ENCODE measurements at regions not wholly inside any gene's neighbourhood (a gene's known extent, or its start where the extent isn't known, plus 50 kb on each side); places are given as distances from the start of the nearest gene placed in this dataset.
"Not testable (repeated sequence)": the region's sequence is repeated elsewhere in the genome, so short reads cannot be mapped to it uniquely, and the experiment has no call there.

DNA sequence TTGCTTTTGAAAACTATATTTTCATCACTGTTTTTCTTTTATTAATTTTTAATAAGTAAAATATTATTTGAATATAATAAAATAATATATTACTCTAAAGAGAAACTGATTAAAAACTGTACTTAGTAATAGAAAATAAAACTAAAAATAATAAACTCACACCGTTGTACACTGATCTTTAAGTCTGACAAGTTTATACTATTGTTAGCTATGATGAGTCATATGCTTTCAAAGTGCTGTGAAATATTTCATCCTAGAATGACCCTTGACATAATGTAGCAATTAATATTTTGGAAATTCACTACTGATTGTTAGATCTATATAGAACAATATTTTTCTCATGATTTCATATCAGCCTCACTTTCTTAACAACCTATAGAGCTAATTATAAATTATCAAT lies 1040.6 kb upstream of the SPRY2 start:
- no peak overlapping the region for H3K27ac ChIP-seq (ENCODE audit: poor library complexity, severe bottlenecking)
- H3K4me1 ChIP-seq (ENCODE audit: insufficient read depth, poor library complexity, severe bottlenecking), result no peaks in the 10 kb centered on the region
- H3K27me3 ChIP-seq (ENCODE audit: insufficient read depth, poor library complexity, severe bottlenecking), result no peaks in the 10 kb centered on the region
- ATAC-seq (ENCODE audit: low read depth) (no peak), DNase-seq (ENCODE audit: low spot score) (no peak)
- no peak for TF ChIP-seq CTCF (IDR thresholded peaks at IDR 0.05; ENCODE audit: poor library complexity, severe bottlenecking)
- no peaks in the 10 kb centered on the region for H3K9me3 ChIP-seq (ENCODE audit: severe bottlenecking)
- no peak overlapping the region for H3K4me3 ChIP-seq (ENCODE audit: severe bottlenecking)
- no peaks in the 10 kb centered on the region for H3K36me3 ChIP-seq (ENCODE audit: low read depth)

GRCh38 chr13:81379183-81379582 lies 1038.3 kb upstream of the SPRY2 start:
- TF ChIP-seq CTCF (IDR thresholded peaks at IDR 0.05; ENCODE audit: poor library complexity, severe bottlenecking), result no peak
- H3K36me3 ChIP-seq (ENCODE audit: low read depth), result no peaks in the 10 kb centered on the region
- no peaks in the 10 kb centered on the region for H3K9me3 ChIP-seq (ENCODE audit: severe bottlenecking)
- no peak for ATAC-seq (ENCODE audit: low read depth)
- H3K27ac ChIP-seq (ENCODE audit: poor library complexity, severe bottlenecking), result no peak overlapping the region
- no peak for DNase-seq (ENCODE audit: low spot score)
- no peak overlapping the region for H3K4me3 ChIP-seq (ENCODE audit: severe bottlenecking)
- no peaks in the 10 kb centered on the region for H3K4me1 ChIP-seq (ENCODE audit: insufficient read depth, poor library complexity, severe bottlenecking)
- no peaks in the 10 kb centered on the region for H3K27me3 ChIP-seq (ENCODE audit: insufficient read depth, poor library complexity, severe bottlenecking)

GRCh38 chr13:81377921-81378320 lies 1037.0 kb upstream of the SPRY2 start:
- no peaks in the 10 kb centered on the region for H3K9me3 ChIP-seq (ENCODE audit: severe bottlenecking)
- no peak for TF ChIP-seq CTCF (IDR thresholded peaks at IDR 0.05; ENCODE audit: poor library complexity, severe bottlenecking)
- no peak overlapping the region for H3K27ac ChIP-seq (ENCODE audit: poor library complexity, severe bottlenecking)
- H3K36me3 ChIP-seq (ENCODE audit: low read depth), result no peaks in the 10 kb centered on the region
- no peaks in the 10 kb centered on the region for H3K27me3 ChIP-seq (ENCODE audit: insufficient read depth, poor library complexity, severe bottlenecking)
- no peak overlapping the region for H3K4me3 ChIP-seq (ENCODE audit: severe bottlenecking)
- no peak for DNase-seq (ENCODE audit: low spot score)
- no peak for ATAC-seq (ENCODE audit: low read depth)
- H3K4me1 ChIP-seq (ENCODE audit: insufficient read depth, poor library complexity, severe bottlenecking), result no peaks in the 10 kb centered on the region

DNA sequence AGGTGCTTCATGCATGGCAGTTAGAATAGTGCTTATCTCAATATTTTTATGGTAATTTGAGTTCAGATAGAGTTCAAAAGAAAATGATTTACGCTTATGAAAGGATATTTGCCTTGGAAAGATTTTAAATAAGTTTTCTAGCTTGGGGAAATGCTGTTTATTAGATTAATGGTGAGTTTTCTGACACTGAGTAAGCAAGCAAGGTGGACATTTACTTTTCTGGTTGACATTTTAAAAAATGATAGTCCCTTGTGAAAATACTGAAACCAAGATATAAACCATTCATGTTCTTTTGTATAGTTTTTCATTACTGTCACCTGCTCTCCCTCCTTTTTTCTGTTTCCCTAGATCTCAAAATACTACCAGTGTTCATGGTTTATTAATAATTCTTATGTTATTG lies 1034.8 kb upstream of the SPRY2 start:
- DNase-seq (ENCODE audit: low spot score) (no peak), ATAC-seq (ENCODE audit: low read depth) (no peak)
- no peak overlapping the region for H3K27ac ChIP-seq (ENCODE audit: poor library complexity, severe bottlenecking)
- H3K27me3 ChIP-seq (ENCODE audit: insufficient read depth, poor library complexity, severe bottlenecking), result no peaks in the 10 kb centered on the region
- no peaks in the 10 kb centered on the region for H3K36me3 ChIP-seq (ENCODE audit: low read depth)
- no peaks in the 10 kb centered on the region for H3K4me1 ChIP-seq (ENCODE audit: insufficient read depth, poor library complexity, severe bottlenecking)
- TF ChIP-seq CTCF (IDR thresholded peaks at IDR 0.05; ENCODE audit: poor library complexity, severe bottlenecking), result no peak
- no peak overlapping the region for H3K4me3 ChIP-seq (ENCODE audit: severe bottlenecking)
- H3K9me3 ChIP-seq (ENCODE audit: severe bottlenecking), result no peaks in the 10 kb centered on the region

DNA sequence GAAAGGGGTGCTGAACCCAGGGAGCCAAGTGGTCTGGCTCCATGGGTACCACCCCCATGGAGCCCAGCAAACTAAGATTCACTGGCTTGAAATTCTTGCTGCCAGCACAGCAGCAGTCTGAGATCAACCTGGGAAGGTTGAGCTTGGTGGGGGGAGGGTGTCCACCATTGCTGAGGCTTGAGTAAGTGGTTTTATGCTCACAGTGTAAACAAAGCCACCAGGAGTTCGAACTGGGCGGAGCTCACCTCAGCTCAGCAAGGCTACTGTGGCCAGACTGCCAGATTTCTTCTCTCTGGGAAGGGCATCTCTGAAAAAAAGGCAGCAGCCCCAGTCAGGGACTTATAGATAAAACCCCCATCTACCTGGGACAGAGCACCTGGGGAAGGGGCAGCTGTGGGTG lies 1021.8 kb upstream of the SPRY2 start:
- not testable (repeated sequence) for ATAC-seq (ENCODE audit: low read depth); H3K27ac ChIP-seq (ENCODE audit: poor library complexity, severe bottlenecking); H3K27me3 ChIP-seq (ENCODE audit: insufficient read depth, poor library complexity, severe bottlenecking); H3K9me3 ChIP-seq (ENCODE audit: severe bottlenecking); H3K36me3 ChIP-seq (ENCODE audit: low read depth); H3K4me3 ChIP-seq (ENCODE audit: severe bottlenecking); DNase-seq (ENCODE audit: low spot score); H3K4me1 ChIP-seq (ENCODE audit: insufficient read depth, poor library complexity, severe bottlenecking)
